ENCODE measurements at regions not wholly inside any gene's neighbourhood (a gene's known extent, or its start where the extent isn't known, plus 50 kb on each side); places are given as distances from the start of the nearest gene placed in this dataset.

GRCh38 chr1:219027146-219027673 is 146.5 kb upstream of the LYPLAL1 start:
- no peak for DNase-seq
- Mint-ChIP-seq H3K4me1 (ENCODE audit: low read depth, unreplicated experiment) (no peaks in the 10 kb centered on the region), H3K27me3 (ENCODE audit: unreplicated experiment) (no peaks in the 10 kb centered on the region), H3K27ac (ENCODE audit: unreplicated experiment) (no peak overlapping the region), H3K36me3 (ENCODE audit: insufficient read depth, unreplicated experiment) (no peaks in the 10 kb centered on the region), H3K9me3 (ENCODE audit: low read depth, unreplicated experiment) (peaks cover 9% of the 10 kb centered on the region), H3K4me3 (ENCODE audit: low read depth, unreplicated experiment) (no peak overlapping the region)
- intact Hi-C loops (cut with micrococcal nuclease; ENCODE audit: unreplicated experiment): no loop called here
- CTCF ChIA-PET: no interaction called here
- BruUV-seq (replicated peaks): no TSS peak
- TF ChIP-seq, protein P1, sequence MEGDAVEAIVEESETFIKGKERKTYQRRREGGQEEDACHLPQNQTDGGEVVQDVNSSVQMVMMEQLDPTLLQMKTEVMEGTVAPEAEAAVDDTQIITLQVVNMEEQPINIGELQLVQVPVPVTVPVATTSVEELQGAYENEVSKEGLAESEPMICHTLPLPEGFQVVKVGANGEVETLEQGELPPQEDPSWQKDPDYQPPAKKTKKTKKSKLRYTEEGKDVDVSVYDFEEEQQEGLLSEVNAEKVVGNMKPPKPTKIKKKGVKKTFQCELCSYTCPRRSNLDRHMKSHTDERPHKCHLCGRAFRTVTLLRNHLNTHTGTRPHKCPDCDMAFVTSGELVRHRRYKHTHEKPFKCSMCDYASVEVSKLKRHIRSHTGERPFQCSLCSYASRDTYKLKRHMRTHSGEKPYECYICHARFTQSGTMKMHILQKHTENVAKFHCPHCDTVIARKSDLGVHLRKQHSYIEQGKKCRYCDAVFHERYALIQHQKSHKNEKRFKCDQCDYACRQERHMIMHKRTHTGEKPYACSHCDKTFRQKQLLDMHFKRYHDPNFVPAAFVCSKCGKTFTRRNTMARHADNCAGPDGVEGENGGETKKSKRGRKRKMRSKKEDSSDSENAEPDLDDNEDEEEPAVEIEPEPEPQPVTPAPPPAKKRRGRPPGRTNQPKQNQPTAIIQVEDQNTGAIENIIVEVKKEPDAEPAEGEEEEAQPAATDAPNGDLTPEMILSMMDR (IDR thresholded peaks at IDR 0.05; ENCODE audit: unreplicated experiment): no peak

GRCh38 chr1:219031809-219032208 is 141.9 kb upstream of the LYPLAL1 start:
- no peak for DNase-seq
- Mint-ChIP-seq H3K4me1 (ENCODE audit: low read depth, unreplicated experiment) (no peaks in the 10 kb centered on the region), H3K27me3 (ENCODE audit: unreplicated experiment) (no peaks in the 10 kb centered on the region), H3K27ac (ENCODE audit: unreplicated experiment) (no peak overlapping the region), H3K9me3 (ENCODE audit: low read depth, unreplicated experiment) (peaks cover 2% of the 10 kb centered on the region), H3K36me3 (ENCODE audit: insufficient read depth, unreplicated experiment) (no peaks in the 10 kb centered on the region), H3K4me3 (ENCODE audit: low read depth, unreplicated experiment) (no peak overlapping the region)
- intact Hi-C loops (cut with micrococcal nuclease; ENCODE audit: unreplicated experiment): no loop called here
- CTCF ChIA-PET: no interaction called here
- no TSS peak for BruUV-seq (replicated peaks)
- TF ChIP-seq, protein P1 (IDR thresholded peaks at IDR 0.05; ENCODE audit: unreplicated experiment): no peak

DNA sequence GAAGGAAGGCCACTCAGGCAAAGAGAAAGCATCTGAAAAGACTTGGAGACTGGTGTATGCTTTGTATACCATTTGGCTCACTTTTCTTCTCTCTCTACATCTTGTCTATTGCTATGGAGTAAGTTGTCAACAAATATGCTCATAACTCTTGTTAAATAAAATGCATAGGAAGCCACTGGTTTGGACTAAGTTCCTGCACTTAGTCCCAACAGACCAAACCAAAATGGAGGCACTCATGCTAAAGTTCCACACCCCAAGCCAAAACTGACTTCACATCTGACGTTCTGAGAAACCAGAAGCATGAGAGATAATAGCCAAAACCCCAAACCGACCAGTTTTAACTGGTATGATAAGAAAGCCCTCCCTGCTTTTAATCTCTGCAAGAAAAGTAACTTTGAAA is 135.3 kb upstream of the LYPLAL1 start:
- H3K4me1 Mint-ChIP-seq (ENCODE audit: low read depth, unreplicated experiment): peaks cover 24% of the 10 kb centered on the region
- no TSS peak for BruUV-seq (replicated peaks)
- TF ChIP-seq, protein P1 (IDR thresholded peaks at IDR 0.05; ENCODE audit: unreplicated experiment): no peak
- no peak overlapping the region for H3K4me3 Mint-ChIP-seq (ENCODE audit: low read depth, unreplicated experiment)
- CTCF ChIA-PET: no interaction called here
- H3K9me3 Mint-ChIP-seq (ENCODE audit: low read depth, unreplicated experiment): no peaks in the 10 kb centered on the region
- H3K36me3 Mint-ChIP-seq (ENCODE audit: insufficient read depth, unreplicated experiment): no peaks in the 10 kb centered on the region
- intact Hi-C loops (cut with micrococcal nuclease; ENCODE audit: unreplicated experiment): no loop called here
- H3K27ac Mint-ChIP-seq (ENCODE audit: unreplicated experiment): no peak overlapping the region
- DNase-seq: no peak
- H3K27me3 Mint-ChIP-seq (ENCODE audit: unreplicated experiment): no peaks in the 10 kb centered on the region

- Mint-ChIP-seq H3K27me3 (ENCODE audit: unreplicated experiment) (no peaks in the 10 kb centered on the region), H3K9me3 (ENCODE audit: low read depth, unreplicated experiment) (no peaks in the 10 kb centered on the region), H3K27ac (ENCODE audit: unreplicated experiment) (no peak overlapping the region), H3K4me1 (ENCODE audit: low read depth, unreplicated experiment) (peaks cover 24% of the 10 kb centered on the region), H3K4me3 (ENCODE audit: low read depth, unreplicated experiment) (no peak overlapping the region), H3K36me3 (ENCODE audit: insufficient read depth, unreplicated experiment) (no peaks in the 10 kb centered on the region)
- no peak for DNase-seq
- TF ChIP-seq, protein P1 (IDR thresholded peaks at IDR 0.05; ENCODE audit: unreplicated experiment): no peak
- BruUV-seq (replicated peaks): no TSS peak
- intact Hi-C loops (cut with micrococcal nuclease; ENCODE audit: unreplicated experiment): no loop called here
- CTCF ChIA-PET: no interaction called here
Observed at GRCh38 chr1:219039017-219039681, 134.5 kb upstream of the LYPLAL1 start.
